Mesendoderm (in vitro differentiated cells): ENCODE measurements at regions not wholly inside any gene's neighbourhood (a gene's known extent, or its start where the extent isn't known, plus 50 kb on each side); places are given as distances from the start of the nearest gene placed in this dataset.
"Not testable (repeated sequence)": the region's sequence is repeated elsewhere in the genome, so short reads cannot be mapped to it uniquely, and the experiment has no call there.

Experiments
- DNase-seq: peaks from one replicate; pipeline ENCODE4 v3.0.0; 2013
- H2AK5ac ChIP-seq: 2 replicates; pipeline ENCODE4 v1.6.1; 2013; ENCODE audit warnings: low read length, inconsistent platforms
- H2BK120ac ChIP-seq: 2 replicates; pipeline ENCODE4 v1.6.1; 2013; ENCODE audit warnings: low read depth, mild to moderate bottlenecking, low read length, moderate library complexity, mixed read lengths
- H2BK15ac ChIP-seq: replicated peaks from 2 replicates; pipeline ENCODE4 v1.6.1; 2013; ENCODE audit warnings: low read depth, mild to moderate bottlenecking, moderate library complexity
- H2BK5ac ChIP-seq: 2 replicates; pipeline ENCODE4 v1.6.1; 2013; ENCODE audit warnings: low read length, inconsistent platforms
- H3K18ac ChIP-seq: 2 replicates; pipeline ENCODE4 v1.6.1; 2013; ENCODE audit warnings: mild to moderate bottlenecking, low read length, mixed read lengths
- H3K23ac ChIP-seq: one replicate; pipeline ENCODE4 v1.6.1; 2013; ENCODE audit warnings: low read length
- H3K27ac ChIP-seq: 2 replicates; pipeline ENCODE4 v1.5.1; 2013; ENCODE audit warnings: low read depth, mild to moderate bottlenecking, inconsistent platforms, low read length, moderate library complexity
- H3K27me3 ChIP-seq: 2 replicates; pipeline ENCODE4 v1.6.1; 2013; ENCODE audit warnings: low read length, control low read depth, mild to moderate bottlenecking, inconsistent platforms; ENCODE audit not compliant: insufficient read depth, poor library complexity
- H3K36me3 ChIP-seq: 2 replicates; pipeline ENCODE4 v1.6.1; 2013; ENCODE audit warnings: low read length, inconsistent platforms; ENCODE audit not compliant: control insufficient read depth, insufficient read depth
- H3K4ac ChIP-seq: one replicate; pipeline ENCODE4 v1.6.1; 2013; ENCODE audit warnings: low read depth, mild to moderate bottlenecking, low read length, moderate library complexity
- H3K4me1 ChIP-seq: 2 replicates; pipeline ENCODE4 v1.6.1; 2013; ENCODE audit warnings: low read depth, low read length, inconsistent platforms; ENCODE audit not compliant: control insufficient read depth
- H3K4me2 ChIP-seq: 2 replicates; pipeline ENCODE4 v1.6.1; 2013; ENCODE audit warnings: low read length
- H3K4me3 ChIP-seq: 2 replicates; pipeline ENCODE4 v1.5.1; 2013; ENCODE audit warnings: mild to moderate bottlenecking, low read length
- H3K56ac ChIP-seq: one replicate; pipeline ENCODE4 v1.6.1; 2013; ENCODE audit warnings: low read length
- H3K79me1 ChIP-seq: 2 replicates; pipeline ENCODE4 v1.6.1; 2013; ENCODE audit warnings: low read length, inconsistent platforms
- H3K79me2 ChIP-seq: 2 replicates; pipeline ENCODE4 v1.6.1; 2013; ENCODE audit warnings: mild to moderate bottlenecking, low read length; ENCODE audit not compliant: control insufficient read depth, insufficient read depth
- H3K9ac ChIP-seq: 2 replicates; pipeline ENCODE4 v1.6.1; 2013; ENCODE audit warnings: low read length, inconsistent platforms
- H4K5ac ChIP-seq: one replicate; pipeline ENCODE4 v1.6.1; 2013; ENCODE audit warnings: low read length
- H4K8ac ChIP-seq: one replicate; pipeline ENCODE4 v1.6.1; 2013; ENCODE audit warnings: low read depth, mild to moderate bottlenecking, control low read depth, low read length, moderate library complexity
- WGBS: extraction: QIAGEN DNeasy Blood & Tissue Kit; methylation state at CpG from one replicate; pipeline ENCODE4 v1.1.7; 2013; ENCODE audit warnings: low lambda C conversion rate, missing lambda C conversion rate; ENCODE audit not compliant: insufficient coverage; ENCODE audit errors: extremely low coverage; 5-methylcytosine and 5-hydroxymethylcytosine counted together

DNA sequence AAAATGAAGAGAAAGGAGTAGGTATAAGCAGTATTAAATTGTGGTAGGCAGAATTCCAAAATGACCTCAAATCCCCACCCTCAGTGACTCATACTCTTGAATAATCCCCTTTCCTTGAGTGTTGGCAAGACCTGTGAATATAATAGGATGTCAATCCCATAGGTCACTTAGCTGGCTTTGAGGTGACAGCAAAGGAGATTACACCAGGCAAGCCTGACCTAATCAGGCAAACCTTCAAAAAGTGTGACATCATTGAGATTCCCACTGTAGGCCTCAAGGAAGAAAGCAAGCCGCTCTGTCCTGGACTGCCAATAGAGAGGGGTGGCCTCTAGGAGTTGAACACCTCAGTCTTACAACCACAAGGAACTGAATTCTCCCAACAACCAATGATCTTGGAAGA lies 535.2 kb downstream of the RBFOX1 start:
- no peak overlapping the region for H3K18ac ChIP-seq
- H4K5ac ChIP-seq: no peak overlapping the region
- H3K23ac ChIP-seq: no peak overlapping the region
- H3K4me2 ChIP-seq: no peak overlapping the region
- H4K8ac ChIP-seq: no peak overlapping the region
- H3K36me3 ChIP-seq: no peaks in the 10 kb centered on the region
- peak; percentile 89 for DNase-seq
- H2BK120ac ChIP-seq: no peak overlapping the region
- no peaks in the 10 kb centered on the region for H3K27me3 ChIP-seq
- H2BK15ac ChIP-seq: no peak overlapping the region
- no peak overlapping the region for H3K4me3 ChIP-seq
- H3K27ac ChIP-seq: no peak overlapping the region
- no peak overlapping the region for H2AK5ac ChIP-seq
- no CpG with 5 or more reads among the region's 1 CpG for WGBS
- no peak overlapping the region for H3K9ac ChIP-seq
- H2BK5ac ChIP-seq: no peak overlapping the region
- H3K4ac ChIP-seq: no peak overlapping the region
- no peak overlapping the region for H3K56ac ChIP-seq
- no peaks in the 10 kb centered on the region for H3K79me1 ChIP-seq
- peaks cover 3% of the 10 kb centered on the region for H3K4me1 ChIP-seq
- H3K79me2 ChIP-seq: no peaks in the 10 kb centered on the region

- no peak overlapping the region for H2BK15ac ChIP-seq
- no peak overlapping the region for H3K27ac ChIP-seq
- no peak overlapping the region for H3K4ac ChIP-seq
- WGBS: no CpG with 5 or more reads among the region's 4 CpGs
- H3K56ac ChIP-seq: no peak overlapping the region
- H3K4me3 ChIP-seq: no peak overlapping the region
- H3K9ac ChIP-seq: no peak overlapping the region
- peaks cover 3% of the 10 kb centered on the region for H3K4me1 ChIP-seq
- no peaks in the 10 kb centered on the region for H3K79me2 ChIP-seq
- H4K5ac ChIP-seq: no peak overlapping the region
- no peak overlapping the region for H2BK120ac ChIP-seq
- H2AK5ac ChIP-seq: no peak overlapping the region
- H2BK5ac ChIP-seq: no peak overlapping the region
- H3K79me1 ChIP-seq: no peaks in the 10 kb centered on the region
- no peak overlapping the region for H3K4me2 ChIP-seq
- no peaks in the 10 kb centered on the region for H3K27me3 ChIP-seq
- peak; percentile 46 for DNase-seq
- H3K36me3 ChIP-seq: no peaks in the 10 kb centered on the region
- H3K18ac ChIP-seq: no peak overlapping the region
- H3K23ac ChIP-seq: no peak overlapping the region
- H4K8ac ChIP-seq: no peak overlapping the region
These were observed 533.5 kb downstream of the RBFOX1 start for GRCh38 chr16:7866144-7866543.

GRCh38 chr16:7865393-7865792 lies 532.7 kb downstream of the RBFOX1 start:
- not testable (repeated sequence) for H2BK5ac ChIP-seq, H3K9ac ChIP-seq, H3K4me2 ChIP-seq, H3K79me2 ChIP-seq, H4K8ac ChIP-seq, H3K36me3 ChIP-seq, H3K23ac ChIP-seq, H3K56ac ChIP-seq, H2BK15ac ChIP-seq, H3K4me1 ChIP-seq, H3K4ac ChIP-seq, H2AK5ac ChIP-seq, H3K79me1 ChIP-seq, H2BK120ac ChIP-seq, H4K5ac ChIP-seq, H3K27ac ChIP-seq, DNase-seq, H3K18ac ChIP-seq, H3K4me3 ChIP-seq, H3K27me3 ChIP-seq
- no CpG with 5 or more reads among the region's 3 CpGs for WGBS

GRCh38 chr16:7861891-7862582 lies 529.4 kb downstream of the RBFOX1 start:
- WGBS: no CpG with 5 or more reads among the region's 3 CpGs
- H4K8ac ChIP-seq: no peak overlapping the region
- H2BK120ac ChIP-seq: no peak overlapping the region
- no peak overlapping the region for H2AK5ac ChIP-seq
- no peak overlapping the region for H3K23ac ChIP-seq
- H3K18ac ChIP-seq: no peak overlapping the region
- no peaks in the 10 kb centered on the region for H3K4me1 ChIP-seq
- no peaks in the 10 kb centered on the region for H3K79me2 ChIP-seq
- H3K9ac ChIP-seq: no peak overlapping the region
- no peak overlapping the region for H3K4me2 ChIP-seq
- peak; percentile 88 for DNase-seq
- H3K4me3 ChIP-seq: no peak overlapping the region
- no peaks in the 10 kb centered on the region for H3K79me1 ChIP-seq
- no peak overlapping the region for H3K56ac ChIP-seq
- no peak overlapping the region for H2BK5ac ChIP-seq
- H4K5ac ChIP-seq: no peak overlapping the region
- H3K36me3 ChIP-seq: no peaks in the 10 kb centered on the region
- no peak overlapping the region for H3K4ac ChIP-seq
- H3K27ac ChIP-seq: peak overlapping the region; percentile 29
- no peaks in the 10 kb centered on the region for H3K27me3 ChIP-seq
- H2BK15ac ChIP-seq: no peak overlapping the region

DNA sequence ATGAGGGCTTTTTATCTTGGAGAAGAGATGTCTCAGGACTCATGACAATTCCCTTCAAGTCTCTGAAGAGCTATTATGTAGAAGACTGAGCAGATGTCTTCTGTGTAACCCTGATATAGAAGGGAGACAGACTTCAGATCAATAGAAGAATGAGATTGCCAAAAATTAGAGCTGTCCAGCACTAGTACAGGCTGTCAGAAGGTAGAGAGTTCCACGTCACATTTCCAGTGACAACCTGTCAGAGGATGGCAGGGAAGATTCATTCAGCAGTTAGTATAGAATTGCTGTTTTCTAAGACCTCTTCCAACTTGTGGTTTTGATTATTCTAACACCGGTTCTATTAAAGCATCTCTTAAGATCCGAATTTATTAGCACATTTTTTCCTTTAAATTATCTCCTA lies 520.6 kb downstream of the RBFOX1 start:
- Histone ChIP-seq H4K8ac (no peak overlapping the region), H3K4me1 (no peaks in the 10 kb centered on the region), H3K56ac (no peak overlapping the region), H3K79me2 (no peaks in the 10 kb centered on the region), H4K5ac (no peak overlapping the region), H3K27me3 (no peaks in the 10 kb centered on the region), H3K27ac (no peak overlapping the region), H2BK5ac (no peak overlapping the region), H3K4me3 (no peak overlapping the region), H3K36me3 (no peaks in the 10 kb centered on the region), H3K79me1 (no peaks in the 10 kb centered on the region), H2BK15ac (no peak overlapping the region), H3K18ac (no peak overlapping the region), H3K4me2 (no peak overlapping the region), H3K23ac (no peak overlapping the region), H2AK5ac (no peak overlapping the region), H2BK120ac (no peak overlapping the region), H3K4ac (no peak overlapping the region), H3K9ac (no peak overlapping the region)
- DNase-seq: no peak
- no CpG with 5 or more reads among the region's 3 CpGs for WGBS

DNA sequence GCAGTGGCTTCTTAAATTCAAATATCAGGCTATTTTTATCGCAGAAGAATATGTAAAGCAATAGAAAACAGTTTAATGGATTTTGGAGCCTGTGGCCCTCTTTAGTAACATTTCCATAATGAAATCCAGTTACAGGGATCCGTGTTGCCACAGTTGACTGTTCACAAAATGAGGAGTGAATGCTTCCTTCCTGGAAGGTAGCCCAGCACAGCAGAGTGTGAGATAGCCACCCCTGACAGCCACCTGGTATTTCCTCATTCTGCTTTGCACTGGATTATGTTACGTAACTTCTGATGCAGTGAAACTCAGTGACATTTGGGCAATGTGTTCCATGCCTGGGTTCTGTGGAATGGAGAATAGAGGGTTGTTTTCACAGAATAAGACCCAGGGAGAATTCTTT lies 517.2 kb downstream of the RBFOX1 start:
- Histone ChIP-seq H2BK120ac (no peak overlapping the region), H3K9ac (no peak overlapping the region), H3K79me1 (no peaks in the 10 kb centered on the region), H3K18ac (no peak overlapping the region), H2AK5ac (no peak overlapping the region), H3K27me3 (no peaks in the 10 kb centered on the region), H3K4me1 (no peaks in the 10 kb centered on the region), H4K5ac (no peak overlapping the region), H3K4me2 (no peak overlapping the region), H2BK15ac (no peak overlapping the region), H3K56ac (no peak overlapping the region), H3K23ac (no peak overlapping the region), H4K8ac (no peak overlapping the region), H3K27ac (no peak overlapping the region), H2BK5ac (no peak overlapping the region), H3K36me3 (no peaks in the 10 kb centered on the region), H3K4ac (no peak overlapping the region), H3K4me3 (no peak overlapping the region), H3K79me2 (no peaks in the 10 kb centered on the region)
- no CpG with 5 or more reads among the region's 3 CpGs for WGBS
- no peak for DNase-seq
